ENCODE measurements at regions not wholly inside any gene's neighbourhood (a gene's known extent, or its start where the extent isn't known, plus 50 kb on each side); places are given as distances from the start of the nearest gene placed in this dataset.

DNA sequence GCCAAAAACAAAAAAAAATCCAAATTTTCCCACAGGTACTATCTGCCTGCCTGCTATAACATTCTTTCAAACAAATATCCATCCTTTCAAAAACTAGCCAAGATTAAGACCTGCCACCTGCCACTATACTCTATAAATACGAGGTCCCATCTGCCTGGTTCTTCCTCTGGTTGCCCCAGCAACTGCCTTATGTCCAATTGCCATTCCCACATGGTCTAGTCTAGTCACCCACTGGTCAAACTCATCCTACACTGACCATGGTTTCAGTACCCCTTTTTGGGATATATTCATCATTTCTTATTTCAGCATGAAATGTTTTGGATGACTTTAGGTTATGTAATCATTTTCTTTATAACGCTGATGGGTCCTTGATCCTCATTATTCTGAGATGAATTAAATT is 95.1 kb upstream of the CCNG1 start:
- no peak overlapping the region for H3K4ac ChIP-seq (ENCODE audit: low read depth, low read length)
- H3K27ac ChIP-seq (ENCODE audit: insufficient read length, low read depth, low read length): no peak overlapping the region
- H3K9ac ChIP-seq (ENCODE audit: extremely low read depth, insufficient read length, low read length): no peak overlapping the region
- no peaks in the 10 kb centered on the region for H3K79me1 ChIP-seq (ENCODE audit: insufficient read depth, low read depth, low read length, poor library complexity, severe bottlenecking)
- no peak overlapping the region for H4K8ac ChIP-seq (replicated peaks; ENCODE audit: insufficient read length, low read depth, low read length)
- H3K23ac ChIP-seq (ENCODE audit: insufficient read length, low read depth, low read length): no peak overlapping the region
- H2BK15ac ChIP-seq (ENCODE audit: low read depth, low read length): no peak overlapping the region
- Mint-ChIP-seq H3K4me3 (no peak overlapping the region), H3K36me3 (ENCODE audit: insufficient read depth in 1 of 3, low read depth in 3 of 3) (no peaks in the 10 kb centered on the region), H3K9me3 (no peaks in the 10 kb centered on the region), H3K27ac (no peak overlapping the region), H3K4me1 (peaks cover 3 to 10% of the 10 kb centered on the region in 2 experiments), H3K27me3 (ENCODE audit: low read depth) (no peaks in the 10 kb centered on the region)
- no CpG with 5 or more reads among the region's 2 CpGs for WGBS (ENCODE audit: extremely low coverage, insufficient read length, low lambda C conversion rate)
- no peaks in the 10 kb centered on the region for H3K23me2 ChIP-seq (ENCODE audit: insufficient read length, low read depth, low read length, poor library complexity, severe bottlenecking)
- H3K56ac ChIP-seq (ENCODE audit: insufficient read length, low read depth, low read length): no peak overlapping the region
- no peak overlapping the region for H2BK20ac ChIP-seq (ENCODE audit: low read depth, low read length, poor library complexity, severe bottlenecking)
- H2BK5ac ChIP-seq (ENCODE audit: insufficient read length, low read length): no peak overlapping the region
- H4K5ac ChIP-seq (ENCODE audit: insufficient read length, low read depth, low read length): no peak overlapping the region
- H3K4me2 ChIP-seq (ENCODE audit: insufficient read depth, insufficient read length, low read length): no peak overlapping the region
- no peak overlapping the region for H3K14ac ChIP-seq (ENCODE audit: insufficient read depth, low read length)
- H2BK120ac ChIP-seq (ENCODE audit: low read depth, low read length, poor library complexity, severe bottlenecking): no peak overlapping the region
- H3K9me3 ChIP-seq (ENCODE audit: control insufficient read depth, low read depth, low read length): no peaks in the 10 kb centered on the region
- H4K20me1 ChIP-seq (ENCODE audit: control insufficient read depth, insufficient read depth, insufficient read length): no peaks in the 10 kb centered on the region
- no peaks in the 10 kb centered on the region for H3K79me2 ChIP-seq (ENCODE audit: insufficient read depth, low read length)
- TF ChIP-seq, protein P1, sequence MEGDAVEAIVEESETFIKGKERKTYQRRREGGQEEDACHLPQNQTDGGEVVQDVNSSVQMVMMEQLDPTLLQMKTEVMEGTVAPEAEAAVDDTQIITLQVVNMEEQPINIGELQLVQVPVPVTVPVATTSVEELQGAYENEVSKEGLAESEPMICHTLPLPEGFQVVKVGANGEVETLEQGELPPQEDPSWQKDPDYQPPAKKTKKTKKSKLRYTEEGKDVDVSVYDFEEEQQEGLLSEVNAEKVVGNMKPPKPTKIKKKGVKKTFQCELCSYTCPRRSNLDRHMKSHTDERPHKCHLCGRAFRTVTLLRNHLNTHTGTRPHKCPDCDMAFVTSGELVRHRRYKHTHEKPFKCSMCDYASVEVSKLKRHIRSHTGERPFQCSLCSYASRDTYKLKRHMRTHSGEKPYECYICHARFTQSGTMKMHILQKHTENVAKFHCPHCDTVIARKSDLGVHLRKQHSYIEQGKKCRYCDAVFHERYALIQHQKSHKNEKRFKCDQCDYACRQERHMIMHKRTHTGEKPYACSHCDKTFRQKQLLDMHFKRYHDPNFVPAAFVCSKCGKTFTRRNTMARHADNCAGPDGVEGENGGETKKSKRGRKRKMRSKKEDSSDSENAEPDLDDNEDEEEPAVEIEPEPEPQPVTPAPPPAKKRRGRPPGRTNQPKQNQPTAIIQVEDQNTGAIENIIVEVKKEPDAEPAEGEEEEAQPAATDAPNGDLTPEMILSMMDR (conservative IDR thresholded peaks at IDR 0.05): no peak
- no peak for DNase-seq
- H3K4me1 ChIP-seq (ENCODE audit: insufficient read depth, low read length): peaks cover 4% of the 10 kb centered on the region
- H3K18ac ChIP-seq (ENCODE audit: insufficient read length, low read depth, low read length): no peak overlapping the region
- no peaks in the 10 kb centered on the region for H3K27me3 ChIP-seq (ENCODE audit: insufficient read depth, low read length)
- H2BK12ac ChIP-seq (ENCODE audit: insufficient read length, low read depth, low read length): no peak overlapping the region
- H2AFZ ChIP-seq (ENCODE audit: low read length): no peak overlapping the region
- no peak overlapping the region for H2AK5ac ChIP-seq (ENCODE audit: insufficient read length, low read length)
- H4K91ac ChIP-seq (ENCODE audit: insufficient read length, low read depth, low read length): no peak overlapping the region
- no peak overlapping the region for H3T11ph ChIP-seq (ENCODE audit: low read length)
